Dedifferentiated amniotic fluid mesenchymal stem cell (primary cell): ENCODE measurements at regions not wholly inside any gene's neighbourhood (a gene's known extent, or its start where the extent isn't known, plus 50 kb on each side); places are given as distances from the start of the nearest gene placed in this dataset.
A peak's percentile ranks its signal among the peaks of the same experiment; 100 is the strongest.
"Not testable (repeated sequence)": the region's sequence is repeated elsewhere in the genome, so short reads cannot be mapped to it uniquely, and the experiment has no call there.

Experiments used
- DNase-seq: peaks from one replicate; pipeline ENCODE4 v3.0.0-alpha.2; 2016; ENCODE audit errors: extremely low spot score

GRCh38 chr4:106869551-106869950 is 166.6 kb downstream of the DKK2 start:
- no peak for DNase-seq

- no peak for DNase-seq
Measured at GRCh38 chr4:106868381-106869035, 167.6 kb downstream of the DKK2 start.

GRCh38 chr4:106864231-106864630 is 171.9 kb downstream of the DKK2 start:
- DNase-seq: peak; percentile 84

GRCh38 chr4:106854569-106855351 is 181.4 kb downstream of the DKK2 start:
- peak; percentile 36 for DNase-seq

GRCh38 chr4:106852426-106852825 is 183.7 kb downstream of the DKK2 start:
- DNase-seq: no peak

- DNase-seq: no peak
Measured at GRCh38 chr4:106851726-106852125, 184.4 kb downstream of the DKK2 start.

GRCh38 chr4:106850691-106851090 is 185.4 kb downstream of the DKK2 start:
- DNase-seq: no peak

GRCh38 chr4:106835919-106836318 is 200.2 kb downstream of the DKK2 start:
- DNase-seq: peak; percentile 37

- DNase-seq: no peak
Measured at GRCh38 chr4:106830879-106831278, 205.2 kb downstream of the DKK2 start.

- DNase-seq: no peak
Measured at GRCh38 chr4:106818764-106819163, 217.3 kb downstream of the DKK2 start.

GRCh38 chr4:106816496-106816895 is 219.6 kb downstream of the DKK2 start:
- peak; percentile 55 for DNase-seq

- no peak for DNase-seq
Measured at GRCh38 chr4:106810122-106810521, 226.0 kb downstream of the DKK2 start.

GRCh38 chr4:106809076-106809475 is 227.0 kb downstream of the DKK2 start:
- DNase-seq: peak; percentile 70

- no peak for DNase-seq
Measured at GRCh38 chr4:106806158-106806797, 229.8 kb downstream of the DKK2 start.

- peak; percentile 34 for DNase-seq
Measured at GRCh38 chr4:106803083-106803482, 233.0 kb downstream of the DKK2 start.

- DNase-seq: no peak
Measured at GRCh38 chr4:106801386-106801785, 234.7 kb downstream of the DKK2 start.

GRCh38 chr4:106796876-106797275 is 239.2 kb downstream of the DKK2 start:
- no peak for DNase-seq

- no peak for DNase-seq
Measured at GRCh38 chr4:106795326-106795725, 240.8 kb downstream of the DKK2 start.

- no peak for DNase-seq
Measured at GRCh38 chr4:106793933-106794332, 242.2 kb downstream of the DKK2 start.

- no peak for DNase-seq
Measured at GRCh38 chr4:106775636-106776035, 260.5 kb downstream of the DKK2 start.

GRCh38 chr4:106774055-106774454 is 262.1 kb downstream of the DKK2 start:
- not testable (repeated sequence) for DNase-seq

- peak; percentile 29 for DNase-seq
Measured at GRCh38 chr4:106773076-106773905, 262.8 kb downstream of the DKK2 start.
